CD4-positive, alpha-beta T cell treated with Interleukin-12 subunit alpha and Interleukin-12 subunit beta, for 1 hour (primary cell): ENCODE measurements at regions not wholly inside any gene's neighbourhood (a gene's known extent, or its start where the extent isn't known, plus 50 kb on each side); places are given as distances from the start of the nearest gene placed in this dataset.

ENCODE experiments used
- DNase-seq: peaks from one replicate; pipeline ENCODE4 v3.0.0-alpha.2; 2020

GRCh38 chr5:72010430-72010829, 96.8 kb upstream of the MAP1B start:
- DNase-seq: no peak

- DNase-seq: no peak
Observed at GRCh38 chr5:72012906-72013305, 94.4 kb upstream of the MAP1B start.

- DNase-seq: no peak
Observed at GRCh38 chr5:72013766-72014624, 93.3 kb upstream of the MAP1B start.

GRCh38 chr5:72015103-72015548, 92.1 kb upstream of the MAP1B start:
- no peak for DNase-seq

GRCh38 chr5:72018143-72018803, 89.0 kb upstream of the MAP1B start:
- peak; percentile 53 for DNase-seq

- DNase-seq: no peak
Observed at GRCh38 chr5:72020161-72020983, 86.9 kb upstream of the MAP1B start.

- DNase-seq: no peak
Observed at GRCh38 chr5:72021651-72022357, 85.5 kb upstream of the MAP1B start.

GRCh38 chr5:72028382-72028781, 78.9 kb upstream of the MAP1B start:
- DNase-seq: no peak

GRCh38 chr5:72030237-72030636, 77.0 kb upstream of the MAP1B start:
- no peak for DNase-seq

- no peak for DNase-seq
Observed at GRCh38 chr5:72032788-72033187, 74.5 kb upstream of the MAP1B start.

GRCh38 chr5:72034770-72035169, 72.5 kb upstream of the MAP1B start:
- no peak for DNase-seq

GRCh38 chr5:72035831-72036230, 71.4 kb upstream of the MAP1B start:
- no peak for DNase-seq

GRCh38 chr5:72036951-72037350, 70.3 kb upstream of the MAP1B start:
- DNase-seq: no peak

GRCh38 chr5:72040513-72040912, 66.8 kb upstream of the MAP1B start:
- no peak for DNase-seq

GRCh38 chr5:72041654-72042053, 65.6 kb upstream of the MAP1B start:
- DNase-seq: no peak

GRCh38 chr5:72042097-72042496, 65.2 kb upstream of the MAP1B start:
- no peak for DNase-seq

- no peak for DNase-seq
Observed at GRCh38 chr5:72045692-72046091, 61.6 kb upstream of the MAP1B start.

GRCh38 chr5:72046106-72046505, 61.2 kb upstream of the MAP1B start:
- DNase-seq: no peak

GRCh38 chr5:72055636-72056035, 51.6 kb upstream of the MAP1B start:
- DNase-seq: no peak
